Smooth muscle cell (in vitro differentiated cells): ENCODE measurements at regions not wholly inside any gene's neighbourhood (a gene's known extent, or its start where the extent isn't known, plus 50 kb on each side); places are given as distances from the start of the nearest gene placed in this dataset.

Source experiments
- DNase-seq: peaks from one replicate; lab custom pipeline; 2025; ENCODE audit not compliant: unreplicated experiment; lab: John Stamatoyannopoulos, UW
- H2AFZ ChIP-seq: fragments of 200-600 bp; sonication (generic); 2 replicates; pipeline ENCODE4 v1.6.0; 2016; ENCODE audit warnings: antibody characterized with exemption, low read depth, mild to moderate bottlenecking
- H3F3A ChIP-seq: fragments of 200-600 bp; sonication (generic); 2 replicates; pipeline ENCODE4 v1.6.0; 2017; ENCODE audit warnings: antibody characterized with exemption, low read depth
- H3K27ac ChIP-seq: fragments of 200-600 bp; sonication (generic); 2 replicates; pipeline ENCODE4 v1.5.1; 2016; ENCODE audit warnings: low read depth, mild to moderate bottlenecking
- H3K27me3 ChIP-seq: fragments of 200-600 bp; sonication (generic); 2 replicates; pipeline ENCODE4 v1.6.1; 2016; ENCODE audit warnings: low read depth, mild to moderate bottlenecking
- H3K36me3 ChIP-seq: fragments of 200-600 bp; sonication (generic); 2 replicates; pipeline ENCODE4 v1.5.1; 2016; ENCODE audit warnings: low read depth
- H3K4me1 ChIP-seq: fragments of 200-600 bp; sonication (generic); 2 replicates; pipeline ENCODE4 v1.5.1; 2016; ENCODE audit warnings: low read depth
- H3K4me2 ChIP-seq: fragments of 200-600 bp; sonication (generic); 2 replicates; pipeline ENCODE4 v1.6.0; 2016; ENCODE audit warnings: mild to moderate bottlenecking
- H3K4me3 ChIP-seq: fragments of 200-600 bp; sonication (generic); 2 replicates; pipeline ENCODE4 v1.5.1; 2016; ENCODE audit warnings: mild to moderate bottlenecking
- H3K79me2 ChIP-seq: fragments of 200-600 bp; sonication (generic); 2 replicates; pipeline ENCODE4 v1.6.0; 2016; ENCODE audit warnings: low read depth, mild to moderate bottlenecking
- H3K9ac ChIP-seq: fragments of 200-600 bp; sonication (generic); 2 replicates; pipeline ENCODE4 v1.6.0; 2016; ENCODE audit warnings: low read depth
- H3K9me3 ChIP-seq: fragments of 200-600 bp; sonication (generic); replicated peaks from 2 replicates; pipeline ENCODE4 v1.5.1; 2016; ENCODE audit warnings: low read depth
- H4K20me1 ChIP-seq: fragments of 200-600 bp; sonication (generic); 2 replicates; pipeline ENCODE4 v1.6.0; 2016; ENCODE audit warnings: low read depth
- WGBS: methylation state at CpG from one replicate; pipeline ENCODE4 v1.1.7; 2016; ENCODE audit warnings: low lambda C conversion rate; 5-methylcytosine and 5-hydroxymethylcytosine counted together
- TF ChIP-seq, protein P1 (sequence below): fragments of 200-600 bp; sonication (generic); IDR thresholded peaks from 2 replicates; pipeline ENCODE4 v1.5.1; 2017; ENCODE audit warnings: borderline replicate concordance, mild to moderate bottlenecking, antibody characterized with exemption; ENCODE audit not compliant: insufficient read depth, poor library complexity, severe bottlenecking

DNA sequence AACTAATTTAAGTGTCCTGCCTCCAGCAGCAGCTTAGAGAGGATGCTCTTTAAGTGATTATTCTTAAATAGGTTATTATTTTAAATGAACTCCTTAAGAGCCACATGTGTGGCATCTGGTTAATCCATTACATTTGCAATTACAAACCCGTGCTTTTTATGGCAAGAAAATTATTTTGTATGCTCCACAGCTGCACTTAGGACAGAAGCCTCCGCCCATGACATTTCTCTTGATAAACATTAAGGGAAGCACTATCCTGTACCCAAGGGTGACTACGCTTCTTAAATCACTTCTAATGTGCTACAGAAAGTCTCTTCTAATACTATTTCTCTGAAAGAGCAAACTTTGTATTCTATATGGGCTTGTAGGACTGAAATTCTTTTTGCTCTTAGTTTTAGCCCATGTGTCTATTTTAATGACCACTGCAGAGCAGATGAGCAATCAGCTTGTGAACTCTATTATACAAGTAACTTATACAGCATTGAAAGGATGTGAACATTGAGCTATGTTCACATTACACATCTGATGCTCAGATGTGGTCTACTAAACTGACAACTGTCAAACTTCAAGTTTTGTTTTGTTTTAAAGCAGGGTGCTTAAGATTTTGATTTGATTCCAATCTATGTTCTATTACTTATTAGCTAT is 223.4 kb downstream of the COX7C start:
- Histone ChIP-seq H4K20me1 (no peaks in the 10 kb centered on the region), H3K4me3 (no peak overlapping the region), H3K27me3 (no peaks in the 10 kb centered on the region), H3F3A (no peaks in the 10 kb centered on the region), H3K4me1 (no peaks in the 10 kb centered on the region), H3K9me3 (no peaks in the 10 kb centered on the region), H3K36me3 (no peaks in the 10 kb centered on the region), H3K4me2 (no peak overlapping the region), H3K79me2 (no peaks in the 10 kb centered on the region), H3K27ac (no peak overlapping the region), H3K9ac (no peak overlapping the region), H2AFZ (no peak overlapping the region)
- no peak for DNase-seq
- WGBS: 87% methylated on average over 3 of the region's 3 CpGs
- TF ChIP-seq, protein P1, sequence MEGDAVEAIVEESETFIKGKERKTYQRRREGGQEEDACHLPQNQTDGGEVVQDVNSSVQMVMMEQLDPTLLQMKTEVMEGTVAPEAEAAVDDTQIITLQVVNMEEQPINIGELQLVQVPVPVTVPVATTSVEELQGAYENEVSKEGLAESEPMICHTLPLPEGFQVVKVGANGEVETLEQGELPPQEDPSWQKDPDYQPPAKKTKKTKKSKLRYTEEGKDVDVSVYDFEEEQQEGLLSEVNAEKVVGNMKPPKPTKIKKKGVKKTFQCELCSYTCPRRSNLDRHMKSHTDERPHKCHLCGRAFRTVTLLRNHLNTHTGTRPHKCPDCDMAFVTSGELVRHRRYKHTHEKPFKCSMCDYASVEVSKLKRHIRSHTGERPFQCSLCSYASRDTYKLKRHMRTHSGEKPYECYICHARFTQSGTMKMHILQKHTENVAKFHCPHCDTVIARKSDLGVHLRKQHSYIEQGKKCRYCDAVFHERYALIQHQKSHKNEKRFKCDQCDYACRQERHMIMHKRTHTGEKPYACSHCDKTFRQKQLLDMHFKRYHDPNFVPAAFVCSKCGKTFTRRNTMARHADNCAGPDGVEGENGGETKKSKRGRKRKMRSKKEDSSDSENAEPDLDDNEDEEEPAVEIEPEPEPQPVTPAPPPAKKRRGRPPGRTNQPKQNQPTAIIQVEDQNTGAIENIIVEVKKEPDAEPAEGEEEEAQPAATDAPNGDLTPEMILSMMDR: no peak

DNA sequence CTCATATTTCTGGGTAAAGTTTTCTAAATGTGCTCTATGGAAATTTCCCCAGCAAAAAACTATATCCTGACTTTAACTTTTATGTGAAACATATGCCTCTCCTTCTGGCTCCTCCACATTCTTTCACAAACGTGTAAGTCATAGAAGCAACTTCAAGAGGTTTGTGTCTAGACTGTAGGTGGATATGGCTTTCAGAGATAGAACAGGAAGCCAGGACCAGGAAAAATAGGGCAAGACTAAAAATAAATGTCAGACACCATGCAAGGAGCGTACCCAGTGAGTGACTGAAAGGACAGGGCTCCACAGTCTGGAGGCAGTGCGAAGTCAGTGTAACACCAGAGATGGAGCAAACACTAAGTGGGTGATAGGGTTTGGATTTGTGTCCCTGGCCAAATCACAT is 240.7 kb downstream of the COX7C start:
- Histone ChIP-seq H3F3A (no peaks in the 10 kb centered on the region), H3K4me1 (peaks cover 12% of the 10 kb centered on the region), H3K9ac (peak overlapping the region; percentile 29), H3K4me2 (peak overlapping the region; percentile 7), H3K79me2 (no peaks in the 10 kb centered on the region), H4K20me1 (no peaks in the 10 kb centered on the region), H3K36me3 (no peaks in the 10 kb centered on the region), H3K27ac (peak overlapping the region; percentile 86), H2AFZ (no peak overlapping the region), H3K27me3 (no peaks in the 10 kb centered on the region), H3K9me3 (no peaks in the 10 kb centered on the region), H3K4me3 (no peak overlapping the region)
- TF ChIP-seq, protein P1: no peak
- no peak for DNase-seq
- WGBS: 33% methylated on average over 3 of the region's 3 CpGs

DNA sequence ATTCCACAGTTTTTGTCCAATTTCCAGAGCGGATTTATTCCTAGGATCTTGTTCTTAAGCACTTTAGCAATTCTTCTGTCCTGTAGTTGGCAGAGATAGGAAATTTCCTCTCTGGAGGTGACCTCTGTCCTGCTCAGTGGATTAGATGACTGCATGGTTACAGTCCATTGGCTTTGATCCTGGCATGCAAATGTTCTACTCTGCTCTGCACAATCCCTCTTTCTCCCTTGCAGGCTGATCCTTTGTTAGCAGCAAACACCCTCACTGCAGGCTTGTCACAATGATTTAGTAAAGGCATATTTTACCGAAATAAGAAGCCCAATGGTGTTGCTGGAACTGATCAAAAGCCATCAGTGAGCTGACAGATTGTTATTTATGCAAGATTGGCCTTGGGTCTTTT is 243.8 kb downstream of the COX7C start:
- 75% methylated on average over 2 of the region's 2 CpGs for WGBS
- H3K4me3 ChIP-seq: no peak overlapping the region
- H3F3A ChIP-seq: no peaks in the 10 kb centered on the region
- H3K4me1 ChIP-seq: peaks cover 30% of the 10 kb centered on the region
- no peaks in the 10 kb centered on the region for H4K20me1 ChIP-seq
- no peaks in the 10 kb centered on the region for H3K79me2 ChIP-seq
- no peak overlapping the region for H2AFZ ChIP-seq
- DNase-seq: no peak
- no peak overlapping the region for H3K4me2 ChIP-seq
- no peaks in the 10 kb centered on the region for H3K27me3 ChIP-seq
- no peaks in the 10 kb centered on the region for H3K9me3 ChIP-seq
- H3K36me3 ChIP-seq: no peaks in the 10 kb centered on the region
- no peak overlapping the region for H3K9ac ChIP-seq
- no peak overlapping the region for H3K27ac ChIP-seq
- TF ChIP-seq, protein P1: no peak

DNA sequence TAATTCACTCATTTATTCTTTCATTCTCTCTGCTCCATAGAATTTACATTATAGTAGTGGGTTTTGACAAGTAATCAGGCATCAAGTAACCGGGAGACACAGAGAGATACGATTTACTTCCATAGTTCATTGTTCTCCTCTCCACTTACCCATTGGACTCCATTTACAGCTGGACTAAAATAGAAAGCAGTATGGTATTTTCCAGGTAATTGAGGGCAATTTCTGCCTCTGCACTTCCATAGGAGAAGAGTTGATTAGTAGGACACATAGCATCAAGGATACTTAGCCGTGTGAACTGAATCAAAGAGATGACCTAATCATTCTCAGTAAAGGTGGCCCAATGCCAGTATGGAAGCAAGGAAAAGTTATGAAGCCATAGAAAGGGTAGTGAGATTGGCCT is 244.4 kb downstream of the COX7C start:
- Histone ChIP-seq H3K4me2 (no peak overlapping the region), H2AFZ (no peak overlapping the region), H4K20me1 (no peaks in the 10 kb centered on the region), H3F3A (no peaks in the 10 kb centered on the region), H3K4me1 (peaks cover 30% of the 10 kb centered on the region), H3K27me3 (no peaks in the 10 kb centered on the region), H3K9ac (no peak overlapping the region), H3K9me3 (no peaks in the 10 kb centered on the region), H3K36me3 (no peaks in the 10 kb centered on the region), H3K4me3 (no peak overlapping the region), H3K27ac (no peak overlapping the region), H3K79me2 (no peaks in the 10 kb centered on the region)
- DNase-seq: no peak
- 94% methylated on average over 3 of the region's 3 CpGs for WGBS
- TF ChIP-seq, protein P1: no peak
